ENCODE measurements at regions not wholly inside any gene's neighbourhood (a gene's known extent, or its start where the extent isn't known, plus 50 kb on each side); places are given as distances from the start of the nearest gene placed in this dataset.

DNA sequence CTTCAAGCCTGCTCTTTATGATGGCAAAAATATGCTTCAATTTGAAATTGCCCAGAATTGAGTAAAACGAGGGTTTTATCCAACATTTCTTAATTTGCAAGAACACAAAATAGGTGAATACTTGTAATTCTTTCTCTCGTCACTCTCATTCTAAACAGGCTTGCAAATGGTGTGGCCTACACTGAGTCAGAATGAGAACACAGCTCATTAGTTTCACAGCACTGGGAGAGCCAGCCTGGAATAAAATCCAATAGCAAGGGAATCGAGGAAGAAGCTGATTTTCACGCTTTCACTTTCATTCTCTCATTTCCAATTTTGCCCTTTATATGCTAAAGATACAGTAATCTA, 537.5 kb downstream of the LTN1 start:
- H4K20me1 ChIP-seq (ENCODE audit: low read depth) = no peaks in the 10 kb centered on the region
- TF ChIP-seq CTCF (IDR thresholded peaks at IDR 0.05) (no peak), EZH2phosphoT487 (IDR thresholded peaks at IDR 0.05) (no peak), EZH2 (IDR thresholded peaks at IDR 0.05) (no peak)
- Mint-ChIP-seq H3K4me3 (no peak overlapping the region), H3K36me3 (no peaks in the 10 kb centered on the region), H3K4me1 (no peaks in the 10 kb centered on the region), H3K27me3 (ENCODE audit: insufficient read depth, low read depth) (peaks cover 2% of the 10 kb centered on the region), H3K27ac (no peak overlapping the region), H3K9me3 (no peaks in the 10 kb centered on the region)
- no peak overlapping the region for H3K9ac ChIP-seq
- H3K4me1 ChIP-seq = no peaks in the 10 kb centered on the region
- no peaks in the 10 kb centered on the region for H3F3A ChIP-seq (ENCODE audit: low read depth)
- H3K4me2 ChIP-seq = no peak overlapping the region
- H3K9me3 ChIP-seq (ENCODE audit: low read depth) = no peaks in the 10 kb centered on the region
- no peaks in the 10 kb centered on the region for H3K27me3 ChIP-seq
- DNase-seq (ENCODE audit: low spot score) = no peak
- no peaks in the 10 kb centered on the region for H3K79me2 ChIP-seq (ENCODE audit: low read depth)
- H3K4me3 ChIP-seq = no peak overlapping the region
- H3K27ac ChIP-seq = no peak overlapping the region
- H3K36me3 ChIP-seq = no peaks in the 10 kb centered on the region
- no peak overlapping the region for H2AFZ ChIP-seq (replicated peaks)

DNA sequence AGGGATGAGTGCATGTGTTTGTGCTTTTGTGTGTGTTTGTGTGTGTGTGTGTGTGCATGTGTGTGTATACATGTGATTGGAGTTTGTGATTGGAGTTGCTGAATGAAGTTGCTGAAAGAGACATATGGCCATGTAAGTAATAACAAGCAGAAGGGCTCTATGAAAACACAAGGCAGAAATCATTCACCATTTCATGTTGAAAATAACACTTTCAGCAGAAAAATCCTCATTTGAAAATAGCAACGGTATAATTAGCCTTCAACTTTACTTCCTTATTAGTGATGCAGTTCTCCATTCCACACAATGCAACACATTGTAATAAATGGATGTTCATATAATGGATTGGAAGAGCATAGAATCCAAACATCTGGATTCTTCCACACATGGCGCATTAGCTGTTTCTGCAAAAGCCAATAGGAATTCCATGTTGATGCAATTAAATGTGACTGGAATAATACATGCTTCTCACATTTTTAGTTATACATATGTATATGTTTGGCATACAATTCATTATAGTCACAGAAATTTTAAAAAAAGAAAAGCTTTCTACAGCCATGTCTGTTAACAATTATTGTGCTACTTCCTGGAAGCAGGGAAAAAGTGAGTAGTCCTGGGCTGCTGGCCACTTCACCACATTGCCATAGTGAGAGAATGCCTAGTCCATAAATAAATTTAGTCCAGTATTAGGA, 538.0 kb downstream of the LTN1 start:
- no peaks in the 10 kb centered on the region for H3K4me1 Mint-ChIP-seq
- no peaks in the 10 kb centered on the region for H3K36me3 Mint-ChIP-seq
- Histone ChIP-seq H3K27me3 (no peaks in the 10 kb centered on the region), H4K20me1 (ENCODE audit: low read depth) (no peaks in the 10 kb centered on the region), H3K27ac (no peak overlapping the region), H3K4me1 (no peaks in the 10 kb centered on the region), H3K9me3 (ENCODE audit: low read depth) (no peaks in the 10 kb centered on the region), H3K4me3 (no peak overlapping the region), H2AFZ (replicated peaks) (no peak overlapping the region), H3K4me2 (no peak overlapping the region), H3K9ac (no peak overlapping the region), H3F3A (ENCODE audit: low read depth) (no peaks in the 10 kb centered on the region), H3K36me3 (no peaks in the 10 kb centered on the region), H3K79me2 (ENCODE audit: low read depth) (no peaks in the 10 kb centered on the region)
- no peak for DNase-seq (ENCODE audit: low spot score)
- H3K27me3 Mint-ChIP-seq (ENCODE audit: insufficient read depth, low read depth) = peaks cover 2% of the 10 kb centered on the region
- H3K9me3 Mint-ChIP-seq = no peaks in the 10 kb centered on the region
- TF ChIP-seq CTCF (IDR thresholded peaks at IDR 0.05) = no peak
- TF ChIP-seq EZH2phosphoT487 (IDR thresholded peaks at IDR 0.05) = no peak
- no peak for TF ChIP-seq EZH2 (IDR thresholded peaks at IDR 0.05)
- no peak overlapping the region for H3K4me3 Mint-ChIP-seq
- no peak overlapping the region for H3K27ac Mint-ChIP-seq

DNA sequence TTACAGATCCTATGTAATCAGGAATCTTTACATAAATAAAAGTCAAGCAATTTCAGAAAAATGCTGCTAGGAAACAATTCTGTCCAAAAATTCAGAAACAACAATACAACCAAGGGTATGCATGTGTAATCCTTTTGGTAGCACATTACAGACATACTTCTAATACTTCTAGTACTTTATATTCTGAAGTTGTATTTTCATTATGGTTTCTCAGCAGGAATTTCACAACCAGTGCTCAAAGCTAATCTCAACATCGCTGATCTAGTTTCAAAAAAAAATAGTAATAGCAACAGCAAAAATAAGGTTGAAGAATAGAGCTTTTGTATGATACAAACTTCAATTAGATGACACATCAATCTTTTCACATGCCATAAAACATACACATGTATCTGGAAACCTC, 545.2 kb downstream of the LTN1 start:
- no peaks in the 10 kb centered on the region for H3K4me1 Mint-ChIP-seq
- Histone ChIP-seq H3K4me1 (no peaks in the 10 kb centered on the region), H3K4me3 (no peak overlapping the region), H4K20me1 (ENCODE audit: low read depth) (no peaks in the 10 kb centered on the region), H3K36me3 (no peaks in the 10 kb centered on the region), H3K4me2 (no peak overlapping the region), H3K9me3 (ENCODE audit: low read depth) (no peaks in the 10 kb centered on the region), H2AFZ (replicated peaks) (no peak overlapping the region), H3F3A (ENCODE audit: low read depth) (no peaks in the 10 kb centered on the region), H3K27ac (no peak overlapping the region), H3K79me2 (ENCODE audit: low read depth) (no peaks in the 10 kb centered on the region), H3K27me3 (no peaks in the 10 kb centered on the region), H3K9ac (no peak overlapping the region)
- H3K4me3 Mint-ChIP-seq = no peak overlapping the region
- no peak for DNase-seq (ENCODE audit: low spot score)
- H3K9me3 Mint-ChIP-seq = no peaks in the 10 kb centered on the region
- TF ChIP-seq CTCF (IDR thresholded peaks at IDR 0.05) (no peak), EZH2phosphoT487 (IDR thresholded peaks at IDR 0.05) (no peak), EZH2 (IDR thresholded peaks at IDR 0.05) (no peak)
- no peak overlapping the region for H3K27ac Mint-ChIP-seq
- no peaks in the 10 kb centered on the region for H3K36me3 Mint-ChIP-seq
- H3K27me3 Mint-ChIP-seq (ENCODE audit: insufficient read depth, low read depth) = peaks cover 2% of the 10 kb centered on the region
